NOMO-1 (cell line): ENCODE measurements at regions not wholly inside any gene's neighbourhood (a gene's known extent, or its start where the extent isn't known, plus 50 kb on each side); places are given as distances from the start of the nearest gene placed in this dataset.
"Not testable (repeated sequence)": the region's sequence is repeated elsewhere in the genome, so short reads cannot be mapped to it uniquely, and the experiment has no call there.

Source experiments
- DNase-seq, 2 experiments: peaks; one replicate each; lab custom pipeline; 2025; ENCODE audit not compliant: unreplicated experiment in 2 of 2; lab: John Stamatoyannopoulos, UW

DNA sequence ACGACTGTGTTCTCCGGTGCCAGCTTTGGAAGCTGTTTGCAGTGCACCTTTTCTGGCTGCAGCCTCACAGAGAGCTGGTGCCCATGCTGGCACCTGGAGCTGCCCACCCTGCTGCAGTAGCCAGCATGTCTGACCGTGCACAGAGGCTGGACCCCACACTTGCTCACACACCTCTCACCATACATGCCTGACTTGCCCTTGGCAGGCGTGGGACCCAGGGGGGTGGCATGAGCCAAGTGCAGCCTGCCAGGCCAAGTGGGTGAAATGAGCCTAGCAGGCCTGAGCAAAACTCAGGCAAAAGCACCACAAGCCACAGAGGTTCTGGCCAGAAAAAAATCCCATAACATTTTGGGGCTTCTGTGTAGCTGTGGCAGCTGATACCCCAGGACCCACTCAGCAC is 258.8 kb downstream of the XPNPEP1 start:
- no peak for DNase-seq

DNA sequence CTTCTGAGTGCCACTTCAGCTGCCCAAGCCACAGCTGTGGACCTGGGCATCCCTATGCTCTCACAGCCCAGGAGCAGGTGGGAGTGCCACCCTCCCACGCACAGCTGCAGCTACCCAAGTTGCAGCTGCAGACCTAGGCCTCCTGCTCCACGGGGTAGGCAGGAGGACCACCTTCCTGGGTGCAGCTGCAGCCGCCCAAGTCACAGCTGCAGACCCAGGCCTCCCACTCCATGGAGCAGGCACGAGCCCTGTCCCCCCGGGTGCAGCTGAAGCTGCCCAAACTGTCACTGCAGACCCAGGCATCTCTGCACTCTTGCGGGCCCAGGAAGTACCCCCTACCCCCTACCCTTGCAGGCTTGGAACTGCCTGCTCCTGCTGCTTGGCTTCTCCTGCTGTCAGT is 260.2 kb downstream of the XPNPEP1 start:
- DNase-seq = no peak

- not testable (repeated sequence) for DNase-seq
Measured at GRCh38 chr10:109652612-109653011, 270.7 kb downstream of the XPNPEP1 start.

DNA sequence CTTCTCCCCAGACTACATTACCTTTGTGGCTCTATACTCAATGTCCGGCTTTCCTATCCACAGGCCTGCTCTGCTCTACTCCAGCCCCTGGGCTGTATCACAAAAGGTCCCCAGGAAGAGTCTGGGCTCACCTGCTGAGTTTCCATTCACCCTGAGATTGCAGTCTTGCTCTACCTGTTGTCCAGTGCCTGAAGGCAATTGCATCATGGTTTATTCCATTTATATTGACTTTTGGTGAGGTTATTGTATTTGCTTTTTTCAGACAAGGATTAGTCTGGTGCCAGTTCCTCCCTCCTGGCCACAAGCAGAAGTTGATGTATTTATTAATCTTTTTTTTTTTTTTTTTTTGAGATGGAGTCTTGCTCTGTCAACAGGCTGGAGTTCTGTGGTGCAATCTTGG is 273.1 kb downstream of the XPNPEP1 start:
- no peak for DNase-seq

DNA sequence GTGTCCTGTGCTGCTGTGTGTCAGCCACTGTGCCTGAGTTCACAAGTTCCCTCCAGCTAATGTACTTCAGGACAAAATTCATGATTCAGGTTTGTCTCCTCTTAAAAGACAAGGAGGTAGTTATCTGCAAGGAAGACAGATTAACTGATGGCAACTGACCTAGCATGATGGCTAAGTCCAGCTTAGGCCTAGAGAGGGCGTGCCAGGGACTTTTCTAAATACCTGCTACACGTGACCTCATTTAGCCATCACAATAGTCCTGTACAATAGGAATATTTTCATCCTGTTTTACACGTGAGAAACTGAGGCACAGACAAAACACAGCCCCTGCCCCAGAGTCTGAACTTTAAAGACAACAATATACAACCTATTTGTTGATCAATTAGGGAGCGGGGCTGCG is 275.7 kb downstream of the XPNPEP1 start:
- DNase-seq = no peak

- DNase-seq = no peak
Measured at GRCh38 chr10:109633846-109634245, 289.5 kb downstream of the XPNPEP1 start.

DNA sequence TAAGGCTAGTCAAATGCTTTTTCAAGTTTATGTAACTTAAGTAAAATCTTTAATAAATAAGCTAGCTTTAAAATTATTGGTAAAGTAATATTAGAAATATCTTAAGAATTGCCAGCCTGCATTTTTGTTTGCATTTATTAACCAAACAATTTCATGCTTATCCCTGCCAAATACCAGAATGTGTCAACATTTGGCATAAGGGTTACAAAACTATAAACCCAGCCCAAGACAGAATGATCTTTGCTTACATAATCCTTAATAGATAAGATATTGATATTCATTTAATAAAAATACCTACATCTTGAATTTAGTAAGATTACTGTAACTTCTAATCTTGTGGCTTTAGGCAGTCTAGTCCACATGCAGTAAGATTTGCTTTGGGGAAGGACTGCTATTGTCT is 290.3 kb downstream of the XPNPEP1 start:
- DNase-seq = not testable (repeated sequence)

GRCh38 chr10:109624939-109625338 is 298.4 kb downstream of the XPNPEP1 start:
- no peak for DNase-seq

GRCh38 chr10:109622566-109622965 is 300.7 kb downstream of the XPNPEP1 start:
- DNase-seq = no peak

DNA sequence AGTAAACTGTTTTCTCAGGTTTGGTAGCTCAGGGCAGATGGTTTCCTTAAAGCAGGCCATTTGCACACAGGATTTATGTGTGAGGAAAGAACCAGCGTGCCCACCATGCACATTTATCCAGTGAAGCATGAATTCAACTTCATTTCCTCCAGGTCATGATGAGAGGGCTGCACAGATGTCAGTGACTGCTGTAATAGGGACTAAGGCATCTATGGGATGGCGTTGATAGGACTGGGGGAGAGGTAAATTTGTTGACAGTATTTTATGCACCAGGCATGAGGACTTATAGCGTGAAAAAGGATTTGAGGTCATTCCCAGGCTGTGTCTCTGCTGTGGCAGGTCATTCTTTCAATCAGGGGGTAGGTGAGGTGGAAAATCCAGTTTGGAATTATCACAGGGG is 302.9 kb downstream of the XPNPEP1 start:
- no peak for DNase-seq

DNA sequence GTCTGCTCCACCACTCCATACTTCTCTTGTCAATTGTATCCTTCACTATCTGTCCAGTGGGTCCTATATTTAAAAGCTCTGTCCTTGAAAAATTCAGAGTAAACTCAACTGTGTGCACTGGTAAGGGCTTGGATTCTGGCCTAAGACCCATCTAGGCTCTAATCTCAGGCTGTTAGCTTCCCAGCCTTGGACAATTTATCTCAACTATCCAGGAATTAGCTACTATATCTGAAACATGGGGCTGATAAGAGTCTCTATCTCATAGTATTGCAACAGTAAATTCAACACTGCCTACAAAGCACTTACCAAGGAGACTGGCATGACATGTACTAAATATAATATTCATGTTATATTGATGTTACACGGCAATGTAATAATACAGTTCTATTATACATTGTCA is 303.4 kb downstream of the XPNPEP1 start:
- no peak for DNase-seq

DNA sequence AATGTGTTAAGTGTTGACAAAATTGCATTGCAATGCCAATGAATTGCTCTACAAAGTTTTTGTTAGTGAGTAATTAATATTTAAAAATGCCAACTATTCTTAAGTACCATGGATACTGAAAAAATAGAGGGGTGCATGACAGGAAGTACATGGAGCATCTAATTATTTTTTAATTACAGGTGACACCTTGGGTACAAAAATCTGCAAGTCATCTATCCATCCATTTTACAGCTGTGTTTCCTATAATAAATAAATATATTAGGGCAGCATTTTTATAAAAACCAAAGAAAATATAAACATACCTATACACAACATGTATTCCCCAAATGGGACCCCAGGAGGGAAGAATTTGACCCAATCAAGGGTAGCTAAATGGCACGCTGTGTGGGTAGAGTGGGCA is 304.6 kb downstream of the XPNPEP1 start:
- no peak for DNase-seq

DNA sequence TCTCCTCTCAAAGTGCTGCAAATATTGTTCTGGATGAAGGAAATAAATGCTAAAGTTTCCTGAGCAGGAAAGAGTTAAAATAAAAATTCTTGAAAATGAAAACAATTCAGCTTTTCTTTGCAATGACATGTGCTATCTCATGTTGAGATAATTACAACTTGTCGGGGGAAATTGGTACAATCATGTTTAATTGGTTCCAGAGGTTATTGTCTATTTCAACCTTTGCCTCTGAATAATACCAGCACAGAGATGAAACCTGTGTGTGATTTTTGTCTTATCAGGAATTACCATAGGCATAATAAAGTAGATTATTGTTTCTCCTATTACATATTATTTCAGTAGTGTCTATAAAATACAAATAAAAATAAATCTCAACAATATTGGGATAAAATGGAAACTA is 305.0 kb downstream of the XPNPEP1 start:
- DNase-seq = no peak

DNA sequence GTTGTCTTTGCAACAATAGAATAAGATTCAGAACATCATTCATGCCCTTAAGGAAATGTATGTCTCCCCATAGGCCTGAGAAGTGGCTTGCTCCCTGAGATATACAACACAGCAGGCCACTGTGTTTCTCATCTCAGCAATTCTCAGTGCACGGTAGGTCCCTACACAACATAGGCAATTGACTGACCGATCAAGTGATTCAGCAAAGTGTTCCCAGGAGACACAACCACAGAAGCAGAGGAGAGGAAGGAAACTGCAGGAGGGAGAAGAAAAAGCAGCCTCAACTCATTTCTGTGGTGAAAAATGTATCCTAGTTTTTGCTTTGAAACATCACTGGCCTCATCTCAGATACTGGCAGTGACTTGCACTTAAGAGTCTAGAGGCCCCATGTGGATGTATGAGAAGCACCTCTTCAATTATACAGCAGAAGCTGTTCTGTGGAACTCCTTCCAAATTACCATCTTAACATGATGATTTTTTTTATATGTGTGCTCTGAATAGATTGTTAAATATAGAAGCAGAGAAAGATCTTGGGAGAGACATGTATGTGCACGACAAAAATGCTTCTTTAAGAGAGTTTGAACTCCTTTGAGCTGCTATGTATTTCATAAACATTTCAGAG is 306.8 kb downstream of the XPNPEP1 start:
- no peak for DNase-seq

- not testable (repeated sequence) for DNase-seq
Measured at GRCh38 chr10:109595356-109595755, 328.0 kb downstream of the XPNPEP1 start.

DNA sequence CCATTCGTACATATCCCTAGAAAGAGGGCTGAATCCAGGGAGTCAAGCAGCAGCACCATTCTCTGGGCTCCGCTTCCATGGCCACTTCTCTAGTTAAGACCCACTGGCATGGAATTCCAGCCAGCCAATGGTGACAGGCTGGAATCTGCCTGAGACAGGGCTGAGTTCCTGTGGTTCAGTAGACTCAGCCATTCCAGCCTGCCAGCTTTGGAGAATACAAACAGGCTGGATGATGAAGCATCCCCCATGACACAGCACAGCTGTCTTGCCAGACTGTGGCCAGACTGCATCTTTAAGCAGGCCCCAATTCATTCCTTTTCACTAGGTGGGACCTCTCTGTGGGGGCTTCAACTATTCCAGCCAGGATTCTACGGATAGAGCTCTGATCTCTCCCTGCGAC is 329.6 kb downstream of the XPNPEP1 start:
- no peak for DNase-seq

DNA sequence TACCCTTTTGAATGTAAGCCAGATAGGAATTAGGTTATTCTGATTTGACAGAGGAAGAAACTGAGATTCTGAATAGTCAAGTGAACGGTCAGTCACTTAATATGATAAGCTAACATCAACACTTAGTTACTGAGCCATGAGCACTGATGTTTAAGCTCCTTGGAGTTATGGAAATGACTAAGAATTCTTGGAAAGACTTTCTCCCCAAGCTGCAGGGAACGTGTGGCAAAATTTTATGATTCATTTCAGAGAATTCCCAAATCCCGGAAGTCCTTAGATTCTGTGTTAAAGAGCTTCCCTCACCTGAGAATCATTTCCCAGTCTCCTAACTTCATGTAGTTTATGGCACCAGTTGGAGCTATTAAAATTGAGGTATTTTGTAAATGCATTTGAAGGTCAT is 330.9 kb downstream of the XPNPEP1 start:
- DNase-seq = no peak

- DNase-seq = no peak
Measured at GRCh38 chr10:109591601-109592000, 331.7 kb downstream of the XPNPEP1 start.

GRCh38 chr10:109588259-109588658 is 335.1 kb downstream of the XPNPEP1 start:
- DNase-seq = no peak

- no peak for DNase-seq
Measured at GRCh38 chr10:109587366-109587765, 335.9 kb downstream of the XPNPEP1 start.

DNA sequence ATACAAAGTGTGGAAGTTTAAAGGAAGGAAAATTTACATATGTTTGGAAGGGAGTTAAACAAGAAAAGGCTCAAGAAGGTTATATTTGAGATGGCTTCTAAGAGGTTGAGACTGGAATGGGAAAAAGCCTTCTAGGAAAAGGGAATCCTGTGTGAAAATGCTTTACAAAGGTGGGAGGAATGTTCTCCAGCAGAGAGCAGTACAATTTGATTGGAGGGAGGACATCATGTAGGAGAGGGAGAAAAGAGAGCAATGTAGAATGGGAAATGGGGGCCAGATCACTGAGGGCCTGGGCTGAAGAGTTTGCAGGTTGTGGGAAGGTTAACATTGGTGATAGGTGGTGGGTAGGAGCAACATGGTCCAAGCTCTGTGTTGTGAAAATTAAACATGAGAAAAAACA is 366.9 kb downstream of the XPNPEP1 start:
- DNase-seq = no peak

DNA sequence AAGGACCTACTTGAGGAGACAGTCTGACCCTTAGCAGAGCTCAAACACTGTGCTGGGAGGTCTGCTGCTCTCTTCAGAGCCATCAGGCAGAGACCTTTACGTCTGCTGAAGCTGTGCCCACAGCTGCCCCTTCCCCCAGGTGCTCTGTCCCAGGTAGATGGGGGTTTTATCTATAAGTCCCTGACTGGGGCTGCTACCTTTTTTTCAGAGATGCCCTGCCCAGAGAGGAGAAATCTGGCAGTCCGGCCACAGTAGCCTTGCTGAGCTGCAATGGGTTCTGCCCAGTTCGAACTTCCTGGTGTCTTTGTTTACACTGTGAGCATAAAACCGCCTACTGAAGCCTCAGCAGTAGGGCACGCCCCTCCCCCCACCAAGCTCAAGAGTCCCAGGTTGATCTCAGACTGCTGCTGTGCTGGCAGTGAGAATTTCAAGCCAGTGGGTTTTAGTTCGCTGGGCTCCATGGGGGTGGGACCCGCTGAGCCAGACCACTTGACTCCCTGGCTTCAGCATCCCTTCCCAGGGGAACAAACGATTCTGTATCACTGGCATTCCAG is 381.2 kb downstream of the XPNPEP1 start:
- DNase-seq = not testable (repeated sequence)

DNA sequence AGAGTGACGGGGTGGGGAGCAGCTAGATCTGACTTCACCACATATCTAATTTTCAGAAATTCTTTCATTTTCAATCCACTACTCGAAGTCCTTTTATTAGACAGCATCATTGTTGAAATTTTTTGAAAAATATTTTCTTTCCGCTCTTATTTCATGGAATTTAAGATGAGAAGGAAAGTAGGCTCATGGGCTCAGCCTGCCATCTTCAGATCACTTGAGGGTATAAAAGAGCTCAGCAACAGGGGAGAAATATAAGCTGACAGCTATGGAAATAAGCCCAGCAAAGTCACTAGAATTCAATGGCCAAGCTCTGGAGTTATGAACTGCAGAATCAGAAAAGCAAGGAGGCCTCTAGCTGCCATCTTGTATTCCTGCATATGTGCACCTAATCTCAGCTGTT is 389.1 kb downstream of the XPNPEP1 start:
- DNase-seq = no peak
